ENCODE measurements at regions not wholly inside any gene's neighbourhood (a gene's known extent, or its start where the extent isn't known, plus 50 kb on each side); places are given as distances from the start of the nearest gene placed in this dataset.

- H3K4me3 ChIP-seq (ENCODE audit: insufficient read depth, low read depth, low read length) = no peak overlapping the region
- no peaks in the 10 kb centered on the region for H4K20me1 ChIP-seq (ENCODE audit: insufficient read depth, low read length)
- ATAC-seq (ENCODE audit: low read depth) (no peak), DNase-seq (no peak)
- no peak overlapping the region for H3K14ac ChIP-seq (replicated peaks; ENCODE audit: low read depth, low read length)
- no peak overlapping the region for H3K23ac ChIP-seq (ENCODE audit: low read depth, low read length)
- ChIA-PET CTCF (no interaction called here), POLR2A (ENCODE audit: unreplicated experiment) (no interaction called here)
- H3K79me1 ChIP-seq (ENCODE audit: low read depth in 1 of 2, low read length in 2 of 2) = peaks cover 0 to 5% of the 10 kb centered on the region in 2 experiments; a peak in 3 of 4 replicates
- no peak overlapping the region for H2BK5ac ChIP-seq (ENCODE audit: low read depth, low read length, poor library complexity, severe bottlenecking)
- peaks cover 3% of the 10 kb centered on the region for H3K4me1 ChIP-seq (ENCODE audit: control insufficient read depth, insufficient read depth, low read length)
- in situ Hi-C loops (cut with MboI; ENCODE audit: low sequenced_read_pairs) = no loop called here
- H3K4me2 ChIP-seq (ENCODE audit: low read depth, low read length) = no peak overlapping the region
- no peaks in the 10 kb centered on the region for H3K9me3 ChIP-seq (ENCODE audit: control insufficient read depth, insufficient read depth, low read length)
- H2AK9ac ChIP-seq (replicated peaks; ENCODE audit: low read depth, low read length, poor library complexity) = no peak overlapping the region
- no peak overlapping the region for H4K5ac ChIP-seq (ENCODE audit: low read depth, low read length)
- H4K91ac ChIP-seq (ENCODE audit: insufficient read depth, low read depth, low read length) = no peak overlapping the region
- H3K9me1 ChIP-seq (ENCODE audit: insufficient read depth, low read length) = 0 out of 2 replicates have a peak, but pooled peaks cover 3% of the 10 kb centered on the region
- intact Hi-C loops (cut with micrococcal nuclease) = no loop called here
- no peak overlapping the region for H2BK15ac ChIP-seq (ENCODE audit: low read depth, low read length)
- no peak overlapping the region for H2BK20ac ChIP-seq (ENCODE audit: low read depth, low read length)
- H3K18ac ChIP-seq (ENCODE audit: low read depth, low read length) = no peak overlapping the region; the same call in 1 of the 2 replicates
- BruUV-seq (replicated peaks) = no TSS peak
- no peak overlapping the region for H3K56ac ChIP-seq (ENCODE audit: extremely low read depth, insufficient read depth, low read length)
- H2AK5ac ChIP-seq (ENCODE audit: low read depth, low read length) = no peak overlapping the region
- H2AFZ ChIP-seq (replicated peaks; ENCODE audit: low read length, poor library complexity) = no peak overlapping the region
- dilution Hi-C loops (cut with HindIII; ENCODE audit: low sequenced_read_pairs, unreplicated experiment) = no loop called here
- no peaks in the 10 kb centered on the region for H3K36me3 ChIP-seq (ENCODE audit: control insufficient read depth, insufficient read depth, low read length)
- no peak overlapping the region for H4K8ac ChIP-seq (ENCODE audit: low read depth in 2 of 2, low read length in 2 of 2)
- H3K4ac ChIP-seq (ENCODE audit: low read depth, low read length) = no peak overlapping the region
- WGBS, 2 experiments (ENCODE audit: extremely low coverage in 2 of 2, insufficient read length in 1 of 2) = 90% methylated on average over 2 of the region's 8 CpGs; no CpG with 5 or more reads in 1 of the 2 experiments
- no peak overlapping the region for H2BK120ac ChIP-seq (ENCODE audit: low read depth, low read length)
- H3K9ac ChIP-seq (ENCODE audit: low read depth, low read length) = no peak overlapping the region
- TF ChIP-seq CHD1 (IDR thresholded peaks at IDR 0.05; ENCODE audit: low read depth, low read length) = no peak
- TF ChIP-seq BHLHE40 (IDR thresholded peaks at IDR 0.05; ENCODE audit: low read depth, low read length) = no peak
- no peak for TF ChIP-seq SMC3 (IDR thresholded peaks at IDR 0.05; ENCODE audit: low read depth, low read length)
- TF ChIP-seq FOS (IDR thresholded peaks at IDR 0.05; ENCODE audit: low read depth, low read length) = no peak
- TF ChIP-seq MXI1 (IDR thresholded peaks at IDR 0.05; ENCODE audit: borderline replicate concordance, low read depth, low read length) = no peak
- TF ChIP-seq MAZ (IDR thresholded peaks at IDR 0.05; ENCODE audit: borderline replicate concordance, low read depth, low read length) = no peak
- no peak overlapping the region for H3K27ac ChIP-seq (ENCODE audit: insufficient read depth, low read length)
- H3K27me3 ChIP-seq (ENCODE audit: control insufficient read depth, insufficient read depth, low read length) = no peaks in the 10 kb centered on the region
Observed at GRCh38 chr13:73741111-73741510, 393.1 kb downstream of the KLF12 start.
